GM21526 (cell line): ENCODE measurements at regions not wholly inside any gene's neighbourhood (a gene's known extent, or its start where the extent isn't known, plus 50 kb on each side); places are given as distances from the start of the nearest gene placed in this dataset.
"Not testable (repeated sequence)": the region's sequence is repeated elsewhere in the genome, so short reads cannot be mapped to it uniquely, and the experiment has no call there.

Experiments used
- ATAC-seq: cut with Tn5 transposase; IDR thresholded peaks from one replicate; pipeline ENCODE4 v1.9.1; 2021; ENCODE audit warnings: moderate library complexity; ENCODE audit not compliant: unreplicated experiment, low FRiP score

- ATAC-seq: no peak
Measured at GRCh38 chr19:28297036-28297435, 915.9 kb downstream of the UQCRFS1 start.

- ATAC-seq: no peak
Measured at GRCh38 chr19:28296506-28296905, 916.4 kb downstream of the UQCRFS1 start.

- not testable (repeated sequence) for ATAC-seq
Measured at GRCh38 chr19:28294975-28295374, 918.0 kb downstream of the UQCRFS1 start.

GRCh38 chr19:28294395-28294794, 918.6 kb downstream of the UQCRFS1 start:
- no peak for ATAC-seq

- ATAC-seq: no peak
Measured at GRCh38 chr19:28293685-28294084, 919.3 kb downstream of the UQCRFS1 start.

- ATAC-seq: no peak
Measured at GRCh38 chr19:28292822-28293500, 920.0 kb downstream of the UQCRFS1 start.

GRCh38 chr19:28291874-28292273, 921.1 kb downstream of the UQCRFS1 start:
- ATAC-seq: no peak

- no peak for ATAC-seq
Measured at GRCh38 chr19:28290963-28291657, 921.8 kb downstream of the UQCRFS1 start.

- no peak for ATAC-seq
Measured at GRCh38 chr19:28289295-28290063, 923.5 kb downstream of the UQCRFS1 start.

- ATAC-seq: no peak
Measured at GRCh38 chr19:28288572-28289264, 924.2 kb downstream of the UQCRFS1 start.

GRCh38 chr19:28285917-28286316, 927.0 kb downstream of the UQCRFS1 start:
- ATAC-seq: no peak

- ATAC-seq: no peak
Measured at GRCh38 chr19:28285078-28285477, 927.9 kb downstream of the UQCRFS1 start.

GRCh38 chr19:28284389-28284788, 928.6 kb downstream of the UQCRFS1 start:
- ATAC-seq: no peak

- ATAC-seq: no peak
Measured at GRCh38 chr19:28283592-28283991, 929.4 kb downstream of the UQCRFS1 start.

GRCh38 chr19:28281676-28282075, 931.3 kb downstream of the UQCRFS1 start:
- ATAC-seq: no peak

- no peak for ATAC-seq
Measured at GRCh38 chr19:28264556-28264955, 948.4 kb downstream of the UQCRFS1 start.

GRCh38 chr19:28258829-28259228, 954.1 kb downstream of the UQCRFS1 start:
- no peak for ATAC-seq

- no peak for ATAC-seq
Measured at GRCh38 chr19:28257396-28257795, 955.6 kb downstream of the UQCRFS1 start.

GRCh38 chr19:28247243-28247642, 965.7 kb downstream of the UQCRFS1 start:
- no peak for ATAC-seq

- ATAC-seq: no peak
Measured at GRCh38 chr19:28245937-28246336, 967.0 kb downstream of the UQCRFS1 start.

- ATAC-seq: no peak
Measured at GRCh38 chr19:28244966-28245365, 968.0 kb downstream of the UQCRFS1 start.
